ENCODE measurements at regions not wholly inside any gene's neighbourhood (a gene's known extent, or its start where the extent isn't known, plus 50 kb on each side); places are given as distances from the start of the nearest gene placed in this dataset.

DNA sequence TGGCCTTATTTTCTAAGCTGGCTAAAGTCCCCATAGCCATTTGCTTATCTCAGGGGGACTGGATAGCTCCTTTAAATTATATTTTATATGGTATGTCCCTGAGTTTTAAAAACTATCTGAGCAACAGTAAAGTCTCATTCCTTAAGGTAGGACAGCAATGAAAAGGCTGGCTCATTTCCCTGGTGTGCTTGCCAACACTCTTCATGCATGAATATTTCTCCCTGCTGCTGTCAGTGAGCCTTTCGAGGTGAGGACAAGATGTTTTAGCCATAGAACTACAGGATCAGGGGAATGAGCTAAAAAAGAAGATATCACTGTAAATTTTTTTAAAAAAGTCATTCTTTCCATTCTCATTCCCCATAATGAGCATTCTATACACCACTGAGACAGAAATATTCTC, 427.3 kb upstream of the FAM241A start:
- no peaks in the 10 kb centered on the region for H3K9me3 Mint-ChIP-seq
- H3K4me1 Mint-ChIP-seq, result peaks cover 15% of the 10 kb centered on the region
- H3K27ac Mint-ChIP-seq, result no peak overlapping the region
- H3K4me3 Mint-ChIP-seq, result no peak overlapping the region
- TF ChIP-seq, protein P1, sequence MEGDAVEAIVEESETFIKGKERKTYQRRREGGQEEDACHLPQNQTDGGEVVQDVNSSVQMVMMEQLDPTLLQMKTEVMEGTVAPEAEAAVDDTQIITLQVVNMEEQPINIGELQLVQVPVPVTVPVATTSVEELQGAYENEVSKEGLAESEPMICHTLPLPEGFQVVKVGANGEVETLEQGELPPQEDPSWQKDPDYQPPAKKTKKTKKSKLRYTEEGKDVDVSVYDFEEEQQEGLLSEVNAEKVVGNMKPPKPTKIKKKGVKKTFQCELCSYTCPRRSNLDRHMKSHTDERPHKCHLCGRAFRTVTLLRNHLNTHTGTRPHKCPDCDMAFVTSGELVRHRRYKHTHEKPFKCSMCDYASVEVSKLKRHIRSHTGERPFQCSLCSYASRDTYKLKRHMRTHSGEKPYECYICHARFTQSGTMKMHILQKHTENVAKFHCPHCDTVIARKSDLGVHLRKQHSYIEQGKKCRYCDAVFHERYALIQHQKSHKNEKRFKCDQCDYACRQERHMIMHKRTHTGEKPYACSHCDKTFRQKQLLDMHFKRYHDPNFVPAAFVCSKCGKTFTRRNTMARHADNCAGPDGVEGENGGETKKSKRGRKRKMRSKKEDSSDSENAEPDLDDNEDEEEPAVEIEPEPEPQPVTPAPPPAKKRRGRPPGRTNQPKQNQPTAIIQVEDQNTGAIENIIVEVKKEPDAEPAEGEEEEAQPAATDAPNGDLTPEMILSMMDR (IDR thresholded peaks at IDR 0.05; ENCODE audit: unreplicated experiment), result no peak
- no peaks in the 10 kb centered on the region for H3K36me3 Mint-ChIP-seq
- H3K27me3 Mint-ChIP-seq (ENCODE audit: low read depth), result peaks cover 8% of the 10 kb centered on the region
- DNase-seq (ENCODE audit: low spot score in 2 of 2, unreplicated experiment in 2 of 2), result no peak

DNA sequence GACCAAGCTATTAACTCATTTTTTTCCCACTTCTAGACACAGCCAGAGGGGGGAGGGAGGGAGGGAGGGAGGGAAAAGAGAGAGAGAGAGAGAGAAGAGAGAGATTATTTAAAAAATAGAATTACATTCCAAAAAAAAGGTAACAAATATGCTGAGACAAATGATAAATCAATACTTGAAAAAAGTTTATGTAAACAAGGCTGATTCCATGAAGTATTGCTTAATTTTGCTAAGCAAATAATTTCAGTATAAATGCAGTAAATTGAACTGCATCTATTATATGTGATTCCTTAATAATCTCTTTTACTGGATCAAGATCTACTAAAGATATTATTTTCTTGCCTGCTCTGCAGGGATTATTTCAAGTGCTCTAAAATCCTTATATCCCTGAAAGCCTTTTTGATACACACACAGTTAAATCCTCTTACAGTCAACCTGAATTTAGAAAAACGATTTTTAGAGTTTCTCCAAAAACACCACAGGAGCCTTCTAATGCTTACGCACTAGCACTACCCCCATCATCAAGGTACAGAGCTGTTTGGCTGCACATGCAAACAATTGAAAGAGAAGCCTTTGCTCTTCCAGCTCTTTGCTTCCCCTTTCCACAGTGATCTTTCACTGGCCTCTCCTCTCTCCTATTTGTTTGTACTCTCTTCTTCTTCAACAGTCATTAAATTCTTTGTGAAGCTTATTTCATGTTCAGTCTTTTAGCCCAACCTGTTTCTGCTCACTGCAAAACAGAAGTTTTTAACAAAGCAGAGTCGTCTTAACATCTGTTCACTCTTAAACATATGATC, 426.3 kb upstream of the FAM241A start:
- Mint-ChIP-seq H3K27ac (no peak overlapping the region), H3K9me3 (no peaks in the 10 kb centered on the region), H3K4me1 (peaks cover 15% of the 10 kb centered on the region), H3K27me3 (ENCODE audit: low read depth) (peaks cover 7% of the 10 kb centered on the region), H3K36me3 (no peaks in the 10 kb centered on the region), H3K4me3 (no peak overlapping the region)
- TF ChIP-seq, protein P1 (IDR thresholded peaks at IDR 0.05; ENCODE audit: unreplicated experiment), result no peak
- no peak for DNase-seq (ENCODE audit: low spot score in 2 of 2, unreplicated experiment in 2 of 2)

DNA sequence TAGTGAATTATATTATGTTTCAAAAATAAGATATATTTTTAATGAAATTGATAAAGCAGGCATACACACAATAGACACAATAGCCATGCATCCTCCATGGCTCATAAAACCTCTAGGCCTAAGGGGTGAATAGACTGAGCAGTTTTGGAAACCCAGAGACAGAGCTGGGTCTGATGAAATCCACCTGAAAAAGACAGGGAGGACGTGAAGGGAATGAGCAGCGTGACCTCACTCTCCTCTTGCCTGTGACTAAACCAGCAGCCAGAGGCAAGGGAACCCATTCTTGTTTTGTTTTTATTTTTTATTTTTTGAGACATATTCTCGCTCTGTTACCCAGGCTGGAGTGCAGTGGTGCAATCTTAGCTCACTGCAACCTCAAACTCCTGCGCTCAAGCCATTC, 424.4 kb upstream of the FAM241A start:
- no peak overlapping the region for H3K27ac Mint-ChIP-seq
- TF ChIP-seq, protein P1 (IDR thresholded peaks at IDR 0.05; ENCODE audit: unreplicated experiment), result no peak
- peaks cover 15% of the 10 kb centered on the region for H3K4me1 Mint-ChIP-seq
- peaks cover 7% of the 10 kb centered on the region for H3K27me3 Mint-ChIP-seq (ENCODE audit: low read depth)
- no peak overlapping the region for H3K4me3 Mint-ChIP-seq
- DNase-seq (ENCODE audit: low spot score in 2 of 2, unreplicated experiment in 2 of 2), result no peak
- H3K9me3 Mint-ChIP-seq, result no peaks in the 10 kb centered on the region
- H3K36me3 Mint-ChIP-seq, result no peaks in the 10 kb centered on the region

DNA sequence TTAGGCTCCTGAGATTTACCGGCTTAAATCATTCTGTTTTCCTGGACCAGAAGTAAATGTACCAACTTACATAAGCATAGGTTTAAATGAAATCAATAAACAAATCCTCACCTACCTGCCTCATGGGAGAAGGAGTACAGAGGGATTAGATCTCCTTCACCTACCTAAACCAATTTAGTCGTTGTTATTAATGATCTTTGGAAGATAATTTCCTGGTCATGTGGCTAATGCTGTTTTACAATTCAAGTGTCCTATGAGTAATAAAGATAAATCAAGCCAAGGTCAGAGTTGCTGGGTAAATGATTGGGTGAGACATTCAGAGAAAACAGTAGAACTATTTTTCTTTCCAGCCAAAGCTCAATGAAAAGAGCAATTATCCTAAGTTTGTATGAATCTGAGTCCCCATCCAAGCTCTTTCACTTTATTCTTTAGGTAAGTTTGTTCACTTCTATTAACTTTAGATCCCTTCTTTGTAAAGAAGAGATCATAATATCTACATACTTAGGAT, 423.0 kb upstream of the FAM241A start:
- DNase-seq (ENCODE audit: low spot score in 2 of 2, unreplicated experiment in 2 of 2), result no peak
- H3K36me3 Mint-ChIP-seq, result no peaks in the 10 kb centered on the region
- no peak overlapping the region for H3K4me3 Mint-ChIP-seq
- TF ChIP-seq, protein P1 (IDR thresholded peaks at IDR 0.05; ENCODE audit: unreplicated experiment), result no peak
- H3K27ac Mint-ChIP-seq, result no peak overlapping the region
- H3K9me3 Mint-ChIP-seq, result no peaks in the 10 kb centered on the region
- peaks cover 16% of the 10 kb centered on the region for H3K27me3 Mint-ChIP-seq (ENCODE audit: low read depth)
- H3K4me1 Mint-ChIP-seq, result peaks cover 13% of the 10 kb centered on the region

DNA sequence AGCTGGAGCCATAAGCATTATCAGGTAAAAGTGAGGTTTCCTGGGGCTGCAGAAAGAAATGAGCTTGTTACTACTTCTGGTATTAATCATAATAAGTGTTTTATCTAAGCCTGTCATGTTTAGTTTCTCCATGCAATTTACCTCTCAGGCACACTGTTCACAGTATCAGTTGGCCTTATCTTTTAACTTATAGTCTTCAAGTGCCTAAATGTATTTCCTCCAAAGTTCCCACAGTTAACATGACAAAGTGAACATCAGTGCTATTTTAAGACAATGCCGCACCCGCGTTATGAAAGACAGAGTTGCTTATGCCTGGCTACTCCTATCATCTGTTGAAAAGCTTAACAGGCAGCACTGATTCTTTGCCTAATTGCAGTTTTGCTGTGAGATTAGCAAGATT, 408.7 kb upstream of the FAM241A start:
- H3K27ac Mint-ChIP-seq, result no peak overlapping the region
- H3K9me3 Mint-ChIP-seq, result no peaks in the 10 kb centered on the region
- no peaks in the 10 kb centered on the region for H3K36me3 Mint-ChIP-seq
- peaks cover 15% of the 10 kb centered on the region for H3K4me1 Mint-ChIP-seq
- peaks cover 60% of the 10 kb centered on the region for H3K27me3 Mint-ChIP-seq (ENCODE audit: low read depth)
- no peak overlapping the region for H3K4me3 Mint-ChIP-seq
- TF ChIP-seq, protein P1 (IDR thresholded peaks at IDR 0.05; ENCODE audit: unreplicated experiment), result no peak
- DNase-seq (ENCODE audit: low spot score in 2 of 2, unreplicated experiment in 2 of 2), result no peak
